ENCODE measurements at regions not wholly inside any gene's neighbourhood (a gene's known extent, or its start where the extent isn't known, plus 50 kb on each side); places are given as distances from the start of the nearest gene placed in this dataset.

DNA sequence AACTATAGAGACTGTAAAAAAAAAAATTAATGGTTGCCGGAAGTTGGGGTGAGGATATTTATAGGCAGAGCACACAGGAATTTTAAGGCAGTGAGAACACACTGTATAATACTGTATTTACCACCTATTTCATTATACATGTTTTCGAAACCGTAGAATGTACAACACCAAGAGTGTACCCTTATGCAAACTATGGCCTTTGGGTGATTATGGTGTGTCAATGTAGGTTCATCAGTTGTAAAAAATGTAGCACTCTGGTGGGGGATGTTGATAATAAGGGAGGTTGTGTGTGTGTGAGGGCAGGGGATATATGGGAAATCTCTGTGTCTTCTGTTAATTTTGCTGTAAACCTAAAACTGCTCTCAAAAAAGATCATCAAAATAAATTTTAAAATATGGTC is 791.7 kb upstream of the CDH10 start:
- TF ChIP-seq, protein P1, sequence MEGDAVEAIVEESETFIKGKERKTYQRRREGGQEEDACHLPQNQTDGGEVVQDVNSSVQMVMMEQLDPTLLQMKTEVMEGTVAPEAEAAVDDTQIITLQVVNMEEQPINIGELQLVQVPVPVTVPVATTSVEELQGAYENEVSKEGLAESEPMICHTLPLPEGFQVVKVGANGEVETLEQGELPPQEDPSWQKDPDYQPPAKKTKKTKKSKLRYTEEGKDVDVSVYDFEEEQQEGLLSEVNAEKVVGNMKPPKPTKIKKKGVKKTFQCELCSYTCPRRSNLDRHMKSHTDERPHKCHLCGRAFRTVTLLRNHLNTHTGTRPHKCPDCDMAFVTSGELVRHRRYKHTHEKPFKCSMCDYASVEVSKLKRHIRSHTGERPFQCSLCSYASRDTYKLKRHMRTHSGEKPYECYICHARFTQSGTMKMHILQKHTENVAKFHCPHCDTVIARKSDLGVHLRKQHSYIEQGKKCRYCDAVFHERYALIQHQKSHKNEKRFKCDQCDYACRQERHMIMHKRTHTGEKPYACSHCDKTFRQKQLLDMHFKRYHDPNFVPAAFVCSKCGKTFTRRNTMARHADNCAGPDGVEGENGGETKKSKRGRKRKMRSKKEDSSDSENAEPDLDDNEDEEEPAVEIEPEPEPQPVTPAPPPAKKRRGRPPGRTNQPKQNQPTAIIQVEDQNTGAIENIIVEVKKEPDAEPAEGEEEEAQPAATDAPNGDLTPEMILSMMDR (IDR thresholded peaks at IDR 0.05 in 8 of 11, conservative IDR thresholded peaks at IDR 0.05 in 3 of 11): no peak
- no peak for TF ChIP-seq POLR2AphosphoS5 (IDR thresholded peaks at IDR 0.05)
